GM12873 (cell line): ENCODE measurements at regions not wholly inside any gene's neighbourhood (a gene's known extent, or its start where the extent isn't known, plus 50 kb on each side); places are given as distances from the start of the nearest gene placed in this dataset.

Source experiments
- CTCF ChIP-seq: IDR thresholded peaks from 2 replicates; pipeline ENCODE4 v1.5.1; 2012; ENCODE audit warnings: low read depth, mild to moderate bottlenecking, moderate library complexity, low read length, control low read depth; ENCODE audit not compliant: insufficient read depth; ENCODE audit errors: missing control alignments

GRCh38 chr11:81270686-81271085 is 1463.0 kb downstream of the FAM181B start:
- TF ChIP-seq CTCF: no peak

- no peak for TF ChIP-seq CTCF
Measured at GRCh38 chr11:81267246-81267645, 1466.4 kb downstream of the FAM181B start.

- TF ChIP-seq CTCF: no peak
Measured at GRCh38 chr11:81259471-81259870, 1474.2 kb downstream of the FAM181B start.

GRCh38 chr11:81255895-81256294 is 1477.8 kb downstream of the FAM181B start:
- no peak for TF ChIP-seq CTCF

GRCh38 chr11:81253244-81253643 is 1480.4 kb downstream of the FAM181B start:
- TF ChIP-seq CTCF: no peak

- TF ChIP-seq CTCF: no peak
Measured at GRCh38 chr11:81246941-81247340, 1486.7 kb downstream of the FAM181B start.

GRCh38 chr11:81245791-81246190 is 1487.9 kb downstream of the FAM181B start:
- TF ChIP-seq CTCF: no peak
